MM.1S (cell line): ENCODE measurements at regions not wholly inside any gene's neighbourhood (a gene's known extent, or its start where the extent isn't known, plus 50 kb on each side); places are given as distances from the start of the nearest gene placed in this dataset.
A peak's percentile ranks its signal among the peaks of the same experiment; 100 is the strongest.

Experiments used
- DNase-seq: peaks from one replicate; pipeline ENCODE4 v3.0.0-alpha.2; 2015
- H2AFZ ChIP-seq: fragments of 300-600 bp; sonication (generic); 2 replicates; pipeline ENCODE4 v1.6.0; 2016; ENCODE audit warnings: antibody characterized with exemption, low read length
- H3F3A ChIP-seq: fragments of 300-600 bp; sonication (generic); 2 replicates; pipeline ENCODE4 v1.6.1; 2016; ENCODE audit warnings: mild to moderate bottlenecking, antibody characterized with exemption, low read length, moderate library complexity, mixed read lengths; ENCODE audit not compliant: insufficient read depth
- H3K27ac ChIP-seq: fragments of 300-600 bp; sonication (generic); 2 replicates; pipeline ENCODE4 v1.5.1; 2016; ENCODE audit warnings: mild to moderate bottlenecking, low read length
- H3K27me3 ChIP-seq: fragments of 300-600 bp; sonication (generic); replicated peaks from 2 replicates; pipeline ENCODE4 v1.6.0; 2016; ENCODE audit warnings: low read length; ENCODE audit not compliant: insufficient read depth
- H3K36me3 ChIP-seq: fragments of 300-600 bp; sonication (generic); replicated peaks from 2 replicates; pipeline ENCODE4 v1.6.1; 2016; ENCODE audit warnings: mild to moderate bottlenecking, low read length, mixed read lengths; ENCODE audit not compliant: insufficient read depth
- H3K4me1 ChIP-seq: fragments of 300-600 bp; sonication (generic); 2 replicates; pipeline ENCODE4 v1.6.1; 2016; ENCODE audit warnings: low read length, mixed read lengths
- H3K4me2 ChIP-seq: fragments of 300-600 bp; sonication (generic); 2 replicates; pipeline ENCODE4 v1.6.0; 2016; ENCODE audit warnings: low read depth, low read length
- H3K4me3 ChIP-seq: fragments of 300-600 bp; sonication (generic); 2 replicates; pipeline ENCODE4 v1.5.1; 2016; ENCODE audit warnings: low read length, mixed read lengths
- H3K79me2 ChIP-seq: fragments of 300-600 bp; sonication (generic); 2 replicates; pipeline ENCODE4 v1.6.1; 2016; ENCODE audit warnings: mixed run types, low read length, mixed read lengths
- H3K9ac ChIP-seq: fragments of 300-600 bp; sonication (generic); 2 replicates; pipeline ENCODE4 v1.6.1; 2016; ENCODE audit warnings: low read length, mixed read lengths
- H3K9me2 ChIP-seq: fragments of 300-600 bp; sonication (generic); replicated peaks from 2 replicates; pipeline ENCODE4 v1.6.1; 2016; ENCODE audit warnings: mild to moderate bottlenecking, low read length, mixed read lengths; ENCODE audit not compliant: insufficient read depth
- H3K9me3 ChIP-seq: fragments of 300-600 bp; sonication (generic); replicated peaks from 2 replicates; pipeline ENCODE4 v1.6.1; 2016; ENCODE audit warnings: mild to moderate bottlenecking, low read length, mixed read lengths; ENCODE audit not compliant: insufficient read depth
- H4K20me1 ChIP-seq: fragments of 300-600 bp; sonication (generic); 2 replicates; pipeline ENCODE4 v1.6.1; 2016; ENCODE audit warnings: mild to moderate bottlenecking, low read length, moderate library complexity, mixed read lengths; ENCODE audit not compliant: insufficient read depth
- CTCF ChIP-seq: fragments of 300-600 bp; sonication (generic); IDR thresholded peaks from 2 replicates; pipeline ENCODE4 v1.5.1; 2016; ENCODE audit warnings: antibody characterized with exemption, low read length, mixed read lengths
- EZH2 ChIP-seq: fragments of 300-600 bp; sonication (generic); optimal IDR thresholded peaks from 2 replicates; pipeline ENCODE3; 2017; ENCODE audit warnings: low read depth, mild to moderate bottlenecking, antibody characterized with exemption, low read length, mixed read lengths
- EZH2phosphoT487 ChIP-seq: fragments of 300-600 bp; sonication (generic); IDR thresholded peaks from 2 replicates; pipeline ENCODE4 v1.6.1; 2018; ENCODE audit warnings: antibody characterized with exemption, low read length

- Histone ChIP-seq H3K36me3 (no peaks in the 10 kb centered on the region), H3K4me2 (no peak overlapping the region), H3F3A (no peaks in the 10 kb centered on the region), H3K79me2 (no peaks in the 10 kb centered on the region), H3K9me2 (0 out of 2 replicates have a peak, but pooled peaks cover 2% of the 10 kb centered on the region), H3K27ac (no peak overlapping the region), H3K9ac (no peak overlapping the region), H3K4me1 (no peaks in the 10 kb centered on the region), H3K4me3 (no peak overlapping the region), H3K27me3 (no peaks in the 10 kb centered on the region), H3K9me3 (no peaks in the 10 kb centered on the region), H4K20me1 (no peaks in the 10 kb centered on the region), H2AFZ (peak overlapping the region; percentile 71)
- TF ChIP-seq EZH2phosphoT487 (no peak), CTCF (no peak), EZH2 (no peak)
- DNase-seq, result no peak
Measured at GRCh38 chr2:22497789-22498188, 887.2 kb upstream of the KLHL29 start.

GRCh38 chr2:22499082-22499839, 885.7 kb upstream of the KLHL29 start:
- H3K79me2 ChIP-seq, result no peaks in the 10 kb centered on the region
- no peak for DNase-seq
- H3K9me3 ChIP-seq, result no peaks in the 10 kb centered on the region
- H3K36me3 ChIP-seq, result no peaks in the 10 kb centered on the region
- no peaks in the 10 kb centered on the region for H3F3A ChIP-seq
- no peaks in the 10 kb centered on the region for H3K27me3 ChIP-seq
- H3K27ac ChIP-seq, result no peak overlapping the region
- H3K4me2 ChIP-seq, result no peak overlapping the region
- no peak overlapping the region for H2AFZ ChIP-seq
- no peak overlapping the region for H3K9ac ChIP-seq
- 0 out of 2 replicates have a peak, but pooled peaks cover 2% of the 10 kb centered on the region for H3K9me2 ChIP-seq
- TF ChIP-seq EZH2 (no peak), CTCF (no peak), EZH2phosphoT487 (no peak)
- H4K20me1 ChIP-seq, result no peaks in the 10 kb centered on the region
- no peaks in the 10 kb centered on the region for H3K4me1 ChIP-seq
- H3K4me3 ChIP-seq, result no peak overlapping the region

GRCh38 chr2:22500555-22500935, 884.4 kb upstream of the KLHL29 start:
- H3K79me2 ChIP-seq, result no peaks in the 10 kb centered on the region
- H3K27me3 ChIP-seq, result no peaks in the 10 kb centered on the region
- no peak overlapping the region for H3K4me3 ChIP-seq
- 0 out of 2 replicates have a peak, but pooled peaks cover 2% of the 10 kb centered on the region for H3K9me2 ChIP-seq
- H3F3A ChIP-seq, result no peaks in the 10 kb centered on the region
- no peaks in the 10 kb centered on the region for H3K9me3 ChIP-seq
- H3K27ac ChIP-seq, result no peak overlapping the region
- TF ChIP-seq EZH2 (no peak), EZH2phosphoT487 (no peak), CTCF (no peak)
- H3K4me1 ChIP-seq, result no peaks in the 10 kb centered on the region
- no peaks in the 10 kb centered on the region for H3K36me3 ChIP-seq
- H2AFZ ChIP-seq, result no peak overlapping the region
- H3K9ac ChIP-seq, result no peak overlapping the region
- H3K4me2 ChIP-seq, result no peak overlapping the region
- DNase-seq, result no peak
- no peaks in the 10 kb centered on the region for H4K20me1 ChIP-seq
